Neural cell (in vitro differentiated cells): ENCODE measurements at regions not wholly inside any gene's neighbourhood (a gene's known extent, or its start where the extent isn't known, plus 50 kb on each side); places are given as distances from the start of the nearest gene placed in this dataset.

ENCODE experiments used
- H2AFZ ChIP-seq: fragments of 200-600, 300-800 bp; sonication (generic), shearing (Covaris generic); 2 replicates; pipeline ENCODE4 v1.6.0; 2014; ENCODE audit warnings: low read depth, mild to moderate bottlenecking, antibody characterized with exemption, low read length, moderate library complexity
- H3F3A ChIP-seq: fragments of 200-600 bp; shearing (Covaris generic); 2 replicates; pipeline ENCODE4 v1.6.1; 2016; ENCODE audit warnings: mild to moderate bottlenecking, moderate library complexity, mixed read lengths, antibody characterized with exemption, low read length; ENCODE audit not compliant: insufficient read depth, poor library complexity, severe bottlenecking
- H3K27ac ChIP-seq: fragments of 200-600, 300-800 bp; sonication (generic), shearing (Covaris generic); 2 replicates; pipeline ENCODE4 v1.5.1; 2014; ENCODE audit warnings: mild to moderate bottlenecking, low read length, moderate library complexity
- H3K27me3 ChIP-seq: fragments of 300-800, 200-600 bp; sonication (generic), shearing (Covaris generic); 2 replicates; pipeline ENCODE4 v1.6.0; 2014; ENCODE audit warnings: mild to moderate bottlenecking, low read depth, low read length, moderate library complexity; ENCODE audit not compliant: insufficient read depth
- H3K36me3 ChIP-seq: fragments of 300-800, 200-600 bp; sonication (generic), shearing (Covaris generic); 2 replicates; pipeline ENCODE4 v1.5.1; 2014; ENCODE audit warnings: mild to moderate bottlenecking, antibody characterized with exemption, low read length, moderate library complexity; ENCODE audit not compliant: insufficient read depth
- H3K4me2 ChIP-seq: fragments of 300-800, 200-600 bp; sonication (generic), shearing (Covaris generic); 2 replicates; pipeline ENCODE4 v1.6.0; 2014; ENCODE audit warnings: mild to moderate bottlenecking, low read length
- H3K4me3 ChIP-seq: fragments of 300-800, 200-600 bp; sonication (generic), shearing (Covaris generic); 2 replicates; pipeline ENCODE4 v1.5.1; 2014; ENCODE audit warnings: mild to moderate bottlenecking, low read length, moderate library complexity
- H3K79me2 ChIP-seq: fragments of 200-600 bp; shearing (Covaris generic); replicated peaks from 2 replicates; pipeline ENCODE4 v1.6.0; 2014; ENCODE audit warnings: mild to moderate bottlenecking, low read length, moderate library complexity; ENCODE audit not compliant: insufficient read depth
- H3K9ac ChIP-seq: fragments of 300-800, 200-600 bp; sonication (generic), shearing (Covaris generic); 2 replicates; pipeline ENCODE4 v1.6.1; 2016; ENCODE audit warnings: mild to moderate bottlenecking, low read length, mixed read lengths
- H3K9me2 ChIP-seq: fragments of 200-600 bp; shearing (Covaris generic); 2 replicates; pipeline ENCODE4 v1.6.1; 2016; ENCODE audit warnings: mild to moderate bottlenecking, low read length, mixed read lengths; ENCODE audit not compliant: insufficient read depth
- H3K9me3 ChIP-seq: fragments of 200-600, 300-800 bp; sonication (generic), shearing (Covaris generic); 2 replicates; pipeline ENCODE4 v1.6.1; 2016; ENCODE audit warnings: mild to moderate bottlenecking, mixed run types, low read length, moderate library complexity, mixed read lengths
- H4K20me1 ChIP-seq: fragments of 200-600 bp; shearing (Covaris generic); 2 replicates; pipeline ENCODE4 v1.6.1; 2016; ENCODE audit warnings: mild to moderate bottlenecking, mixed run types; ENCODE audit not compliant: insufficient read depth
- EP300 ChIP-seq: fragments of 450-650 bp; conservative IDR thresholded peaks from 2 replicates; pipeline ENCODE4 v1.6.1; 2014; ENCODE audit warnings: antibody characterized with exemption, mild to moderate bottlenecking, moderate library complexity; ENCODE audit not compliant: poor library complexity, severe bottlenecking
- EZH2 ChIP-seq: fragments of 200-600, 300-800 bp; shearing (Covaris generic), sonication (generic); IDR thresholded peaks from 2 replicates; pipeline ENCODE4 v1.6.1; 2014; ENCODE audit warnings: antibody characterized with exemption, low read length, borderline replicate concordance, mild to moderate bottlenecking; ENCODE audit not compliant: insufficient read depth, poor library complexity, severe bottlenecking
- MXI1 ChIP-seq: fragments of 450-650 bp; conservative IDR thresholded peaks from 2 replicates; pipeline ENCODE4 v1.6.1; 2014; ENCODE audit warnings: antibody characterized with exemption, mild to moderate bottlenecking; ENCODE audit not compliant: poor library complexity, severe bottlenecking
- POLR2AphosphoS5 ChIP-seq: IDR thresholded peaks from 2 replicates; pipeline ENCODE4 v1.6.1; 2012
- RAD21 ChIP-seq: fragments of 450-650 bp; conservative IDR thresholded peaks from 2 replicates; pipeline ENCODE4 v1.6.1; 2014; ENCODE audit warnings: antibody characterized with exemption, mild to moderate bottlenecking, moderate library complexity
- SMC3 ChIP-seq: fragments of 450-650 bp; conservative IDR thresholded peaks from 2 replicates; pipeline ENCODE4 v1.6.1; 2014; ENCODE audit warnings: antibody characterized with exemption, mild to moderate bottlenecking, moderate library complexity; ENCODE audit not compliant: poor library complexity
- TAF1 ChIP-seq: IDR thresholded peaks from 2 replicates; pipeline ENCODE4 v1.6.1; 2012; ENCODE audit warnings: low read depth
- TF ChIP-seq, protein P1 (sequence below): fragments of 450-650 bp; IDR thresholded peaks from 2 replicates; pipeline ENCODE4 v1.5.1; 2014; ENCODE audit warnings: antibody characterized with exemption, mild to moderate bottlenecking, moderate library complexity; ENCODE audit not compliant: poor library complexity, severe bottlenecking
- TF ChIP-seq, protein P2 (sequence below): IDR thresholded peaks from 2 replicates; pipeline ENCODE4 v1.6.1; 2012; ENCODE audit warnings: borderline replicate concordance

DNA sequence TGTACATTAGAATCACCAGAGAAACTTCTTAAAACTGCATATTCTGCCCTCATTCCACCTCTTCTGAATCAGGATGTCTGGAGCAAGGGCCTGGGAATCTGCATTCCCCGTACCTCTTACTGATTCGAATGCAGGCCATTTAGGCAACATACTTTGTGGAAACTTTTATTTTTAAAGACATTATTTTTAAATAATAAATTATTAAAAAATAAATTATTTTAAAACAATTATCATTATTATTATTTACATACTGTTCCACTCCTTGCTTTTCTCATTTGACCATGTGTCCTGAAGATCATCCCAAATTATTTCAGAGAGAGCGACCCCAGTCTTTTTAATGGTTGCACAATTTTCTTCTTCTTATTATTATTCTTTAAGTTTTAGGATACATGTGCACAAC, 336.6 kb upstream of the TBC1D5 start:
- TF ChIP-seq TAF1 (no peak), SMC3 (no peak), EP300 (no peak), EZH2 (no peak), MXI1 (no peak), RAD21 (no peak), POLR2AphosphoS5 (no peak)
- TF ChIP-seq, protein P1, sequence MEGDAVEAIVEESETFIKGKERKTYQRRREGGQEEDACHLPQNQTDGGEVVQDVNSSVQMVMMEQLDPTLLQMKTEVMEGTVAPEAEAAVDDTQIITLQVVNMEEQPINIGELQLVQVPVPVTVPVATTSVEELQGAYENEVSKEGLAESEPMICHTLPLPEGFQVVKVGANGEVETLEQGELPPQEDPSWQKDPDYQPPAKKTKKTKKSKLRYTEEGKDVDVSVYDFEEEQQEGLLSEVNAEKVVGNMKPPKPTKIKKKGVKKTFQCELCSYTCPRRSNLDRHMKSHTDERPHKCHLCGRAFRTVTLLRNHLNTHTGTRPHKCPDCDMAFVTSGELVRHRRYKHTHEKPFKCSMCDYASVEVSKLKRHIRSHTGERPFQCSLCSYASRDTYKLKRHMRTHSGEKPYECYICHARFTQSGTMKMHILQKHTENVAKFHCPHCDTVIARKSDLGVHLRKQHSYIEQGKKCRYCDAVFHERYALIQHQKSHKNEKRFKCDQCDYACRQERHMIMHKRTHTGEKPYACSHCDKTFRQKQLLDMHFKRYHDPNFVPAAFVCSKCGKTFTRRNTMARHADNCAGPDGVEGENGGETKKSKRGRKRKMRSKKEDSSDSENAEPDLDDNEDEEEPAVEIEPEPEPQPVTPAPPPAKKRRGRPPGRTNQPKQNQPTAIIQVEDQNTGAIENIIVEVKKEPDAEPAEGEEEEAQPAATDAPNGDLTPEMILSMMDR, result no peak
- TF ChIP-seq, protein P2, sequence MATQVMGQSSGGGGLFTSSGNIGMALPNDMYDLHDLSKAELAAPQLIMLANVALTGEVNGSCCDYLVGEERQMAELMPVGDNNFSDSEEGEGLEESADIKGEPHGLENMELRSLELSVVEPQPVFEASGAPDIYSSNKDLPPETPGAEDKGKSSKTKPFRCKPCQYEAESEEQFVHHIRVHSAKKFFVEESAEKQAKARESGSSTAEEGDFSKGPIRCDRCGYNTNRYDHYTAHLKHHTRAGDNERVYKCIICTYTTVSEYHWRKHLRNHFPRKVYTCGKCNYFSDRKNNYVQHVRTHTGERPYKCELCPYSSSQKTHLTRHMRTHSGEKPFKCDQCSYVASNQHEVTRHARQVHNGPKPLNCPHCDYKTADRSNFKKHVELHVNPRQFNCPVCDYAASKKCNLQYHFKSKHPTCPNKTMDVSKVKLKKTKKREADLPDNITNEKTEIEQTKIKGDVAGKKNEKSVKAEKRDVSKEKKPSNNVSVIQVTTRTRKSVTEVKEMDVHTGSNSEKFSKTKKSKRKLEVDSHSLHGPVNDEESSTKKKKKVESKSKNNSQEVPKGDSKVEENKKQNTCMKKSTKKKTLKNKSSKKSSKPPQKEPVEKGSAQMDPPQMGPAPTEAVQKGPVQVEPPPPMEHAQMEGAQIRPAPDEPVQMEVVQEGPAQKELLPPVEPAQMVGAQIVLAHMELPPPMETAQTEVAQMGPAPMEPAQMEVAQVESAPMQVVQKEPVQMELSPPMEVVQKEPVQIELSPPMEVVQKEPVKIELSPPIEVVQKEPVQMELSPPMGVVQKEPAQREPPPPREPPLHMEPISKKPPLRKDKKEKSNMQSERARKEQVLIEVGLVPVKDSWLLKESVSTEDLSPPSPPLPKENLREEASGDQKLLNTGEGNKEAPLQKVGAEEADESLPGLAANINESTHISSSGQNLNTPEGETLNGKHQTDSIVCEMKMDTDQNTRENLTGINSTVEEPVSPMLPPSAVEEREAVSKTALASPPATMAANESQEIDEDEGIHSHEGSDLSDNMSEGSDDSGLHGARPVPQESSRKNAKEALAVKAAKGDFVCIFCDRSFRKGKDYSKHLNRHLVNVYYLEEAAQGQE, result no peak
- Histone ChIP-seq H2AFZ (no peak overlapping the region), H3K27me3 (no peaks in the 10 kb centered on the region), H3K36me3 (no peaks in the 10 kb centered on the region), H3K9me2 (no peaks in the 10 kb centered on the region), H3K27ac (no peak overlapping the region), H3K9ac (no peak overlapping the region), H4K20me1 (no peaks in the 10 kb centered on the region), H3K9me3 (no peaks in the 10 kb centered on the region), H3K4me3 (no peak overlapping the region), H3K79me2 (no peaks in the 10 kb centered on the region), H3K4me2 (no peak overlapping the region), H3F3A (no peaks in the 10 kb centered on the region)

DNA sequence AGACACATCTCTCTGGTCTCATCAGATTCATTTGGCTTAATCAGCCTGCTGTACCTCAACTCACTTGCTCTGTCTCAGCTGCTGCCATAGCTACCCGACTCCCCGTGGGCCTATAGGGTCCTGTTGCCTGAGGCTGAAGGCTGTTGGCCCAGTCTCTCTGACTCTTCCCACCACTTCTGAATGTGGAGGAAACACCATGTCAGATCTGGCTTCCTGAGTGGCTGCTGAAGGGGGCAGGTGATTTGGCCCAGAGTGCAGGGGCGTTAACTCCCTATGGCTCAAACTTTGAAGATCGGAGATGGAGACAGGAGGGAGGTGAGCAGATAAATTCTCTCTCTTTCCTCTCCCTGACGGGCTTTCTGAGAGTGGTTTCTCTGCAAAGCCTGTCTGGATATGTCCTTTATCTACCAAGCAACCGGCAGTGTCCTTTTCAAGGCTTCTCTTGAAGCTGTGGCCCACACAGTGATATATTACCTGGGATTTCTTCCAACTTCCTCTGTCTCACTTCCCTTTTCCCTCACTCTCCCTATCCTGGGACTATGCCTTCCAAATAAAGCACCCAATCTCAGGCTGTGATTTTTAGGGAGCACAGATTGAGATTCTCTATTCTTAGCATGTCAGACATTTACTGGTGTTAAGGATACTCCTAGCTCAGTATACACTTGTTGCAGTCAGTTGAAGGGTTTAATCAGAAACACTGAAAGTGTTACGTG, 334.9 kb upstream of the TBC1D5 start:
- no peaks in the 10 kb centered on the region for H3K36me3 ChIP-seq
- H3K79me2 ChIP-seq, result no peaks in the 10 kb centered on the region
- H3K9ac ChIP-seq, result no peak overlapping the region
- no peak overlapping the region for H3K4me3 ChIP-seq
- no peaks in the 10 kb centered on the region for H3K9me2 ChIP-seq
- no peak overlapping the region for H3K27ac ChIP-seq
- no peak overlapping the region for H3K4me2 ChIP-seq
- TF ChIP-seq EP300, result no peak
- TF ChIP-seq POLR2AphosphoS5, result no peak
- TF ChIP-seq TAF1, result no peak
- TF ChIP-seq EZH2, result no peak
- TF ChIP-seq, protein P1, result no peak
- no peak for TF ChIP-seq MXI1
- TF ChIP-seq RAD21, result no peak
- no peak for TF ChIP-seq SMC3
- TF ChIP-seq, protein P2, result no peak
- no peaks in the 10 kb centered on the region for H3F3A ChIP-seq
- no peaks in the 10 kb centered on the region for H3K27me3 ChIP-seq
- no peaks in the 10 kb centered on the region for H4K20me1 ChIP-seq
- H2AFZ ChIP-seq, result no peak overlapping the region
- H3K9me3 ChIP-seq, result no peaks in the 10 kb centered on the region
